ENCODE measurements at regions not wholly inside any gene's neighbourhood (a gene's known extent, or its start where the extent isn't known, plus 50 kb on each side); places are given as distances from the start of the nearest gene placed in this dataset.
"Not testable (repeated sequence)": the region's sequence is repeated elsewhere in the genome, so short reads cannot be mapped to it uniquely, and the experiment has no call there.

GRCh38 chr1:69120126-69120741, 447.5 kb upstream of the LRRC7 start:
- peaks cover 0 to 16% (median 10%) of the 10 kb centered on the region in 8 donors for H3K9me3 Mint-ChIP-seq
- H3K27me3 ChIP-seq (ENCODE audit: insufficient read depth, low read length); POLR2A ChIA-PET (ENCODE audit: partially characterized antibody): not testable (repeated sequence)

GRCh38 chr1:69120817-69121216, 446.9 kb upstream of the LRRC7 start:
- no peak overlapping the region for H3K27ac Mint-ChIP-seq
- no peak for DNase-seq
- Histone ChIP-seq H3K36me3 (ENCODE audit: insufficient read depth, low read length) (no peaks in the 10 kb centered on the region), H3K27me3 (ENCODE audit: insufficient read depth, low read length) (no peaks in the 10 kb centered on the region), H3K4me3 (ENCODE audit: low read length in 2 of 2) (no peak overlapping the region), H3K4me1 (ENCODE audit: insufficient read depth, low read length) (no peaks in the 10 kb centered on the region), H3K9me3 (ENCODE audit: control insufficient read depth in 1 of 2, low read length in 2 of 2) (no peaks in the 10 kb centered on the region), H3K27ac (ENCODE audit: low read depth, low read length) (no peak overlapping the region)
- POLR2A ChIA-PET (ENCODE audit: partially characterized antibody) = no interaction called here
- no peaks in the 10 kb centered on the region for H3K36me3 Mint-ChIP-seq
- peaks cover 0 to 16% (median 11%) of the 10 kb centered on the region in 8 donors for H3K9me3 Mint-ChIP-seq
- CTCF ChIA-PET (ENCODE audit: partially characterized antibody) = no interaction called here
- no peaks in the 10 kb centered on the region for H3K27me3 Mint-ChIP-seq
- no peak overlapping the region for H3K4me3 Mint-ChIP-seq
- no peaks in the 10 kb centered on the region for H3K4me1 Mint-ChIP-seq
- intact Hi-C loops (cut with micrococcal nuclease) = no loop called here

More at GRCh38 chr1:69120126-69120741, 447.5 kb upstream of the LRRC7 start:
- intact Hi-C loops (cut with micrococcal nuclease); H3K4me3 Mint-ChIP-seq; H3K4me3 ChIP-seq (ENCODE audit: low read length in 2 of 2); H3K36me3 Mint-ChIP-seq; CTCF ChIA-PET (ENCODE audit: partially characterized antibody); H3K4me1 ChIP-seq (ENCODE audit: insufficient read depth, low read length); H3K4me1 Mint-ChIP-seq; H3K9me3 ChIP-seq (ENCODE audit: control insufficient read depth in 1 of 2, low read length in 2 of 2); H3K27ac ChIP-seq (ENCODE audit: low read depth, low read length); H3K36me3 ChIP-seq (ENCODE audit: insufficient read depth, low read length); H3K27me3 Mint-ChIP-seq; DNase-seq; H3K27ac Mint-ChIP-seq: not testable (repeated sequence)

- ChIA-PET CTCF (ENCODE audit: partially characterized antibody) (no interaction called here), POLR2A (ENCODE audit: partially characterized antibody) (no interaction called here)
- Histone ChIP-seq H3K27ac (ENCODE audit: low read depth, low read length) (no peak overlapping the region), H3K4me3 (ENCODE audit: low read length in 2 of 2) (no peak overlapping the region), H3K9me3 (ENCODE audit: control insufficient read depth in 1 of 2, low read length in 2 of 2) (no peaks in the 10 kb centered on the region), H3K27me3 (ENCODE audit: insufficient read depth, low read length) (no peaks in the 10 kb centered on the region), H3K36me3 (ENCODE audit: insufficient read depth, low read length) (no peaks in the 10 kb centered on the region), H3K4me1 (ENCODE audit: insufficient read depth, low read length) (no peaks in the 10 kb centered on the region)
- Mint-ChIP-seq H3K9me3 (peaks cover 0 to 19% (median 11%) of the 10 kb centered on the region in 8 donors), H3K4me3 (no peak overlapping the region), H3K27ac (no peak overlapping the region), H3K27me3 (no peaks in the 10 kb centered on the region), H3K4me1 (no peaks in the 10 kb centered on the region), H3K36me3 (no peaks in the 10 kb centered on the region)
- no peak for DNase-seq
- intact Hi-C loops (cut with micrococcal nuclease) = no loop called here
These were observed 446.0 kb upstream of the LRRC7 start for GRCh38 chr1:69121723-69122122.

- H3K36me3 ChIP-seq (ENCODE audit: insufficient read depth, low read length) = no peaks in the 10 kb centered on the region
- H3K4me3 Mint-ChIP-seq = no peak overlapping the region
- H3K27me3 Mint-ChIP-seq = no peaks in the 10 kb centered on the region
- no peaks in the 10 kb centered on the region for H3K9me3 ChIP-seq (ENCODE audit: control insufficient read depth in 1 of 2, low read length in 2 of 2)
- POLR2A ChIA-PET (ENCODE audit: partially characterized antibody) = no interaction called here
- peaks cover 2 to 19% (median 11%) of the 10 kb centered on the region in 8 donors for H3K9me3 Mint-ChIP-seq
- no peak overlapping the region for H3K4me3 ChIP-seq (ENCODE audit: low read length in 2 of 2)
- intact Hi-C loops (cut with micrococcal nuclease) = no loop called here
- no peaks in the 10 kb centered on the region for H3K4me1 ChIP-seq (ENCODE audit: insufficient read depth, low read length)
- H3K36me3 Mint-ChIP-seq = no peaks in the 10 kb centered on the region
- H3K27ac ChIP-seq (ENCODE audit: low read depth, low read length) = no peak overlapping the region
- no peaks in the 10 kb centered on the region for H3K27me3 ChIP-seq (ENCODE audit: insufficient read depth, low read length)
- no peak for DNase-seq
- CTCF ChIA-PET (ENCODE audit: partially characterized antibody) = no interaction called here
- no peaks in the 10 kb centered on the region for H3K4me1 Mint-ChIP-seq
- H3K27ac Mint-ChIP-seq = no peak overlapping the region
These were observed 445.3 kb upstream of the LRRC7 start for GRCh38 chr1:69122373-69122772.

GRCh38 chr1:69123486-69123885, 444.2 kb upstream of the LRRC7 start:
- no peaks in the 10 kb centered on the region for H3K9me3 ChIP-seq (ENCODE audit: control insufficient read depth in 1 of 2, low read length in 2 of 2)
- peaks cover 2 to 20% (median 10%) of the 10 kb centered on the region in 8 donors for H3K9me3 Mint-ChIP-seq
- POLR2A ChIA-PET (ENCODE audit: partially characterized antibody) = no interaction called here
- H3K27me3 Mint-ChIP-seq = no peaks in the 10 kb centered on the region
- no peaks in the 10 kb centered on the region for H3K36me3 Mint-ChIP-seq
- H3K36me3 ChIP-seq (ENCODE audit: insufficient read depth, low read length) = no peaks in the 10 kb centered on the region
- no peak overlapping the region for H3K4me3 Mint-ChIP-seq
- H3K4me1 ChIP-seq (ENCODE audit: insufficient read depth, low read length) = no peaks in the 10 kb centered on the region
- CTCF ChIA-PET (ENCODE audit: partially characterized antibody) = no interaction called here
- intact Hi-C loops (cut with micrococcal nuclease) = no loop called here
- no peak overlapping the region for H3K27ac Mint-ChIP-seq
- H3K4me3 ChIP-seq (ENCODE audit: low read length in 2 of 2) = no peak overlapping the region
- H3K4me1 Mint-ChIP-seq = no peaks in the 10 kb centered on the region
- DNase-seq = no peak
- H3K27ac ChIP-seq (ENCODE audit: low read depth, low read length) = no peak overlapping the region
- no peaks in the 10 kb centered on the region for H3K27me3 ChIP-seq (ENCODE audit: insufficient read depth, low read length)

GRCh38 chr1:69126796-69127195, 440.9 kb upstream of the LRRC7 start:
- no peak overlapping the region for H3K27ac Mint-ChIP-seq
- H3K4me3 Mint-ChIP-seq = no peak overlapping the region
- H3K27me3 ChIP-seq (ENCODE audit: insufficient read depth, low read length) = no peaks in the 10 kb centered on the region
- H3K4me1 ChIP-seq (ENCODE audit: insufficient read depth, low read length) = no peaks in the 10 kb centered on the region
- POLR2A ChIA-PET (ENCODE audit: partially characterized antibody) = no interaction called here
- no peak for DNase-seq
- intact Hi-C loops (cut with micrococcal nuclease) = no loop called here
- no peaks in the 10 kb centered on the region for H3K27me3 Mint-ChIP-seq
- no peak overlapping the region for H3K27ac ChIP-seq (ENCODE audit: low read depth, low read length)
- H3K4me3 ChIP-seq (ENCODE audit: low read length in 2 of 2) = no peak overlapping the region
- H3K9me3 ChIP-seq (ENCODE audit: control insufficient read depth in 1 of 2, low read length in 2 of 2) = no peaks in the 10 kb centered on the region
- H3K9me3 Mint-ChIP-seq = peaks cover 2 to 17% (median 8%) of the 10 kb centered on the region in 8 donors
- H3K36me3 Mint-ChIP-seq = no peaks in the 10 kb centered on the region
- H3K36me3 ChIP-seq (ENCODE audit: insufficient read depth, low read length) = no peaks in the 10 kb centered on the region
- CTCF ChIA-PET (ENCODE audit: partially characterized antibody) = no interaction called here
- H3K4me1 Mint-ChIP-seq = no peaks in the 10 kb centered on the region

- Mint-ChIP-seq H3K9me3 (peaks cover 2 to 15% (median 5%) of the 10 kb centered on the region in 8 donors), H3K36me3 (no peaks in the 10 kb centered on the region), H3K4me1 (no peaks in the 10 kb centered on the region), H3K4me3 (no peak overlapping the region), H3K27ac (no peak overlapping the region), H3K27me3 (no peaks in the 10 kb centered on the region)
- Histone ChIP-seq H3K36me3 (ENCODE audit: insufficient read depth, low read length) (no peaks in the 10 kb centered on the region), H3K4me3 (ENCODE audit: low read length in 2 of 2) (no peak overlapping the region), H3K27ac (ENCODE audit: low read depth, low read length) (no peak overlapping the region), H3K9me3 (ENCODE audit: control insufficient read depth in 1 of 2, low read length in 2 of 2) (no peaks in the 10 kb centered on the region), H3K27me3 (ENCODE audit: insufficient read depth, low read length) (no peaks in the 10 kb centered on the region), H3K4me1 (ENCODE audit: insufficient read depth, low read length) (no peaks in the 10 kb centered on the region)
- intact Hi-C loops (cut with micrococcal nuclease) = no loop called here
- POLR2A ChIA-PET (ENCODE audit: partially characterized antibody) = no interaction called here
- CTCF ChIA-PET (ENCODE audit: partially characterized antibody) = no interaction called here
- no peak for DNase-seq
These were observed 439.5 kb upstream of the LRRC7 start for GRCh38 chr1:69128204-69128603.

GRCh38 chr1:69129538-69129937, 438.2 kb upstream of the LRRC7 start:
- H3K36me3 Mint-ChIP-seq = no peaks in the 10 kb centered on the region
- intact Hi-C loops (cut with micrococcal nuclease) = no loop called here
- H3K27ac ChIP-seq (ENCODE audit: low read depth, low read length) = no peak overlapping the region
- H3K36me3 ChIP-seq (ENCODE audit: insufficient read depth, low read length) = no peaks in the 10 kb centered on the region
- CTCF ChIA-PET (ENCODE audit: partially characterized antibody) = no interaction called here
- no peak overlapping the region for H3K4me3 Mint-ChIP-seq
- no peak for DNase-seq
- no peaks in the 10 kb centered on the region for H3K4me1 Mint-ChIP-seq
- H3K27me3 Mint-ChIP-seq = no peaks in the 10 kb centered on the region
- H3K4me3 ChIP-seq (ENCODE audit: low read length in 2 of 2) = no peak overlapping the region
- peaks cover 2 to 15% (median 5%) of the 10 kb centered on the region in 8 donors for H3K9me3 Mint-ChIP-seq
- POLR2A ChIA-PET (ENCODE audit: partially characterized antibody) = no interaction called here
- no peaks in the 10 kb centered on the region for H3K9me3 ChIP-seq (ENCODE audit: control insufficient read depth in 1 of 2, low read length in 2 of 2)
- H3K4me1 ChIP-seq (ENCODE audit: insufficient read depth, low read length) = no peaks in the 10 kb centered on the region
- no peaks in the 10 kb centered on the region for H3K27me3 ChIP-seq (ENCODE audit: insufficient read depth, low read length)
- no peak overlapping the region for H3K27ac Mint-ChIP-seq

All from CD4-positive, alpha-beta memory T cell (primary cell).